ENCODE measurements at regions not wholly inside any gene's neighbourhood (a gene's known extent, or its start where the extent isn't known, plus 50 kb on each side); places are given as distances from the start of the nearest gene placed in this dataset.

- Histone ChIP-seq H3K14ac (replicated peaks; ENCODE audit: low read depth, low read length) (no peak overlapping the region), H3K9me1 (ENCODE audit: insufficient read depth, low read length) (no peaks in the 10 kb centered on the region), H3K36me3 (ENCODE audit: control insufficient read depth, insufficient read depth, low read length) (no peaks in the 10 kb centered on the region), H3K9me3 (ENCODE audit: control insufficient read depth, insufficient read depth, low read length) (no peaks in the 10 kb centered on the region), H2BK20ac (ENCODE audit: low read depth, low read length) (no peak overlapping the region), H3K4me3 (ENCODE audit: insufficient read depth, low read depth, low read length) (no peak overlapping the region), H2AK9ac (replicated peaks; ENCODE audit: low read depth, low read length, poor library complexity) (no peak overlapping the region), H4K8ac (ENCODE audit: low read depth in 2 of 2, low read length in 2 of 2) (no peak overlapping the region), H3K4me2 (ENCODE audit: low read depth, low read length) (no peak overlapping the region), H3K56ac (ENCODE audit: extremely low read depth, insufficient read depth, low read length) (no peak overlapping the region), H3K27me3 (ENCODE audit: control insufficient read depth, insufficient read depth, low read length) (peaks cover 4% of the 10 kb centered on the region; the same call in 1 of the 2 replicates), H2AK5ac (ENCODE audit: low read depth, low read length) (no peak overlapping the region), H3K79me1 (ENCODE audit: low read depth in 1 of 2, low read length in 2 of 2) (no peaks in the 10 kb centered on the region), H2BK5ac (ENCODE audit: low read depth, low read length, poor library complexity, severe bottlenecking) (no peak overlapping the region), H3K4ac (ENCODE audit: low read depth, low read length) (no peak overlapping the region), H4K5ac (ENCODE audit: low read depth, low read length) (no peak overlapping the region), H3K23ac (ENCODE audit: low read depth, low read length) (no peak overlapping the region), H3K18ac (ENCODE audit: low read depth, low read length) (no peak overlapping the region), H4K20me1 (ENCODE audit: insufficient read depth, low read length) (no peaks in the 10 kb centered on the region), H3K4me1 (ENCODE audit: control insufficient read depth, insufficient read depth, low read length) (no peaks in the 10 kb centered on the region), H4K91ac (ENCODE audit: insufficient read depth, low read depth, low read length) (no peak overlapping the region), H2BK120ac (ENCODE audit: low read depth, low read length) (no peak overlapping the region), H2AFZ (replicated peaks; ENCODE audit: low read length, poor library complexity) (no peak overlapping the region), H3K9ac (ENCODE audit: low read depth, low read length) (no peak overlapping the region), H3K27ac (ENCODE audit: insufficient read depth, low read length) (no peak overlapping the region), H2BK15ac (ENCODE audit: low read depth, low read length) (no peak overlapping the region)
- ChIA-PET CTCF (no interaction called here), POLR2A (ENCODE audit: unreplicated experiment) (no interaction called here)
- in situ Hi-C loops (cut with MboI; ENCODE audit: low sequenced_read_pairs) = no loop called here
- DNase-seq = no peak
- no TSS peak for BruUV-seq (replicated peaks)
- no peak for ATAC-seq (ENCODE audit: low read depth)
- dilution Hi-C loops (cut with HindIII; ENCODE audit: low sequenced_read_pairs, unreplicated experiment) = no loop called here
- intact Hi-C loops (cut with micrococcal nuclease) = no loop called here
- no CpG with 5 or more reads among the region's 9 CpGs for WGBS, 2 experiments (ENCODE audit: extremely low coverage in 2 of 2, insufficient read length in 1 of 2)
- TF ChIP-seq POLR2A (IDR thresholded peaks at IDR 0.05; ENCODE audit: low read depth, low read length) (no peak), USF2 (IDR thresholded peaks at IDR 0.05; ENCODE audit: low read depth, low read length) (no peak), BHLHE40 (IDR thresholded peaks at IDR 0.05; ENCODE audit: low read depth, low read length) (no peak), MAZ (IDR thresholded peaks at IDR 0.05; ENCODE audit: borderline replicate concordance, low read depth, low read length) (no peak), SMC3 (IDR thresholded peaks at IDR 0.05; ENCODE audit: low read depth, low read length) (no peak), CHD1 (IDR thresholded peaks at IDR 0.05; ENCODE audit: low read depth, low read length) (no peak), RFX5 (IDR thresholded peaks at IDR 0.05; ENCODE audit: low read depth, low read length) (no peak), RCOR1 (IDR thresholded peaks at IDR 0.05; ENCODE audit: insufficient replicate concordance, low read length) (no peak), FOS (IDR thresholded peaks at IDR 0.05; ENCODE audit: low read depth, low read length) (no peak), NFE2L2 (IDR thresholded peaks at IDR 0.05; ENCODE audit: low read depth, low read length) (no peak), RAD21 (IDR thresholded peaks at IDR 0.05; ENCODE audit: low read length) (no peak), CTCF (conservative IDR thresholded peaks at IDR 0.05; ENCODE audit: low read depth, low read length) (no peak), MXI1 (IDR thresholded peaks at IDR 0.05; ENCODE audit: borderline replicate concordance, low read depth, low read length) (no peak)
Measured at GRCh38 chr13:99104396-99104795, 96.3 kb upstream of the UBAC2 start.
